HG02798 (cell line): ENCODE measurements at regions not wholly inside any gene's neighbourhood (a gene's known extent, or its start where the extent isn't known, plus 50 kb on each side); places are given as distances from the start of the nearest gene placed in this dataset.
"Not testable (repeated sequence)": the region's sequence is repeated elsewhere in the genome, so short reads cannot be mapped to it uniquely, and the experiment has no call there.

Experiments
- ATAC-seq: cut with Tn5 transposase; IDR thresholded peaks from one replicate; pipeline ENCODE4 v1.9.1; 2021; ENCODE audit warnings: mild to moderate bottlenecking; ENCODE audit not compliant: unreplicated experiment, poor library complexity

GRCh38 chr14:83960832-83961512 is 1569.0 kb upstream of the FLRT2 start:
- ATAC-seq = no peak

- ATAC-seq = no peak
Observed at GRCh38 chr14:83969998-83970397, 1559.9 kb upstream of the FLRT2 start.

- ATAC-seq = no peak
Observed at GRCh38 chr14:83972631-83973030, 1557.3 kb upstream of the FLRT2 start.

- no peak for ATAC-seq
Observed at GRCh38 chr14:83974647-83975163, 1555.2 kb upstream of the FLRT2 start.

GRCh38 chr14:83975435-83975834 is 1554.5 kb upstream of the FLRT2 start:
- no peak for ATAC-seq

GRCh38 chr14:83975841-83976770 is 1553.8 kb upstream of the FLRT2 start:
- ATAC-seq = no peak

- ATAC-seq = no peak
Observed at GRCh38 chr14:83977583-83977982, 1552.4 kb upstream of the FLRT2 start.

- ATAC-seq = not testable (repeated sequence)
Observed at GRCh38 chr14:83981676-83982258, 1548.2 kb upstream of the FLRT2 start.

GRCh38 chr14:83988275-83988674 is 1541.7 kb upstream of the FLRT2 start:
- ATAC-seq = no peak

- ATAC-seq = no peak
Observed at GRCh38 chr14:83991666-83992065, 1538.3 kb upstream of the FLRT2 start.

GRCh38 chr14:83992857-83993256 is 1537.1 kb upstream of the FLRT2 start:
- ATAC-seq = no peak

- ATAC-seq = no peak
Observed at GRCh38 chr14:83993545-83993944, 1536.4 kb upstream of the FLRT2 start.

- no peak for ATAC-seq
Observed at GRCh38 chr14:83994020-83994419, 1535.9 kb upstream of the FLRT2 start.

GRCh38 chr14:84001023-84001422 is 1528.9 kb upstream of the FLRT2 start:
- ATAC-seq = no peak

- no peak for ATAC-seq
Observed at GRCh38 chr14:84003346-84003745, 1526.6 kb upstream of the FLRT2 start.

GRCh38 chr14:84006643-84007155 is 1523.2 kb upstream of the FLRT2 start:
- ATAC-seq = no peak

- ATAC-seq = no peak
Observed at GRCh38 chr14:84013424-84013823, 1516.5 kb upstream of the FLRT2 start.

- no peak for ATAC-seq
Observed at GRCh38 chr14:84017495-84017894, 1512.4 kb upstream of the FLRT2 start.

GRCh38 chr14:84021433-84021832 is 1508.5 kb upstream of the FLRT2 start:
- ATAC-seq = no peak

GRCh38 chr14:84024231-84024820 is 1505.6 kb upstream of the FLRT2 start:
- ATAC-seq = no peak
